SK-N-SH treated with all-trans-retinoic acid at 6 μM for 48 hours (cell line): ENCODE measurements at regions not wholly inside any gene's neighbourhood (a gene's known extent, or its start where the extent isn't known, plus 50 kb on each side); places are given as distances from the start of the nearest gene placed in this dataset.
"Not testable (repeated sequence)": the region's sequence is repeated elsewhere in the genome, so short reads cannot be mapped to it uniquely, and the experiment has no call there.

ENCODE experiments used
- ATAC-seq: fragments of 200-7000 bp; cut with Tn5 transposase; 3 replicates; pipeline ENCODE4 v1.9.1; 2020; ENCODE audit warnings: mild to moderate bottlenecking, moderate library complexity
- ARNTL ChIP-seq: fragments of 450-650 bp; formaldehyde crosslinking; IDR thresholded peaks from 2 replicates; pipeline ENCODE4 v1.5.0; 2020; ENCODE audit warnings: low read depth, mild to moderate bottlenecking, moderate library complexity, borderline replicate concordance
- BACH2 ChIP-seq: fragments of 250-450 bp; sonication (Bioruptor Pico); IDR thresholded peaks from 2 replicates; pipeline ENCODE4 v1.9.0; 2021; ENCODE audit warnings: mild to moderate bottlenecking, borderline replicate concordance
- CSDC2 ChIP-seq: fragments of 250-450 bp; sonication (Bioruptor Pico); IDR thresholded peaks from 2 replicates; pipeline ENCODE4 v1.5.0; 2020; ENCODE audit warnings: mild to moderate bottlenecking, moderate library complexity
- CSRNP3 ChIP-seq: fragments of 250-450 bp; sonication (Bioruptor Pico); IDR thresholded peaks from 2 replicates; pipeline ENCODE4 v1.5.1; 2021; ENCODE audit warnings: mild to moderate bottlenecking, moderate library complexity
- ESRRG ChIP-seq: fragments of 250-450 bp; sonication (Bioruptor Pico); IDR thresholded peaks from 2 replicates; pipeline ENCODE4 v1.6.1; 2021; ENCODE audit warnings: mild to moderate bottlenecking
- GLIS3 ChIP-seq: fragments of 250-450 bp; sonication (Bioruptor Pico); IDR thresholded peaks from 2 replicates; pipeline ENCODE4 v1.5.0; 2020; ENCODE audit warnings: mild to moderate bottlenecking, moderate library complexity
- OSR1 ChIP-seq: fragments of 250-450 bp; sonication (Bioruptor Pico); IDR thresholded peaks from 2 replicates; pipeline ENCODE4 v1.8.0; 2022; ENCODE audit warnings: moderate library complexity, mild to moderate bottlenecking, inconsistent platforms
- PATZ1 ChIP-seq: fragments of 250-450 bp; sonication (Bioruptor Pico); IDR thresholded peaks from 2 replicates; pipeline ENCODE4 v1.8.0; 2020; ENCODE audit warnings: mild to moderate bottlenecking, moderate library complexity, borderline replicate concordance
- POU6F1 ChIP-seq: fragments of 250-450 bp; sonication (Bioruptor Pico); IDR thresholded peaks from 2 replicates; pipeline ENCODE4 v1.8.0; 2021; ENCODE audit warnings: low read depth, mild to moderate bottlenecking, moderate library complexity, borderline replicate concordance
- PPARA ChIP-seq: fragments of 250-450 bp; sonication (Bioruptor Pico); IDR thresholded peaks from 2 replicates; pipeline ENCODE4 v1.5.0; 2020; ENCODE audit warnings: mild to moderate bottlenecking, borderline replicate concordance
- RARB ChIP-seq: fragments of 250-450 bp; sonication (Bioruptor Pico); IDR thresholded peaks from 2 replicates; pipeline ENCODE4 v1.8.0; 2021; ENCODE audit warnings: mild to moderate bottlenecking, moderate library complexity
- SNAI2 ChIP-seq: fragments of 250-450 bp; sonication (Bioruptor Pico); IDR thresholded peaks from 2 replicates; pipeline ENCODE4 v1.5.0; 2020; ENCODE audit warnings: mild to moderate bottlenecking, moderate library complexity
- TCF4 ChIP-seq: fragments of 250-450 bp; sonication (Bioruptor Pico); IDR thresholded peaks from 2 replicates; pipeline ENCODE4 v1.8.0; 2021; ENCODE audit warnings: mild to moderate bottlenecking, moderate library complexity, borderline replicate concordance
- TOX ChIP-seq: fragments of 250-450 bp; sonication (Bioruptor Pico); IDR thresholded peaks from 2 replicates; pipeline ENCODE4 v1.8.0; 2021; ENCODE audit warnings: mild to moderate bottlenecking, moderate library complexity, borderline replicate concordance
- TSHZ2 ChIP-seq: fragments of 250-450 bp; sonication (Bioruptor Pico); IDR thresholded peaks from 2 replicates; pipeline ENCODE4 v1.5.0; 2020; ENCODE audit warnings: mild to moderate bottlenecking, moderate library complexity
- ZC3H10 ChIP-seq: fragments of 250-450 bp; sonication (Bioruptor Pico); IDR thresholded peaks from 2 replicates; pipeline ENCODE4 v1.5.1; 2021; ENCODE audit warnings: mild to moderate bottlenecking, moderate library complexity
- ZFP3 ChIP-seq: fragments of 250-450 bp; sonication (Bioruptor Pico); IDR thresholded peaks from 2 replicates; pipeline ENCODE4 v1.5.0; 2020; ENCODE audit warnings: mild to moderate bottlenecking, moderate library complexity
- ZFP30 ChIP-seq: fragments of 450-650 bp; formaldehyde crosslinking; IDR thresholded peaks from 2 replicates; pipeline ENCODE4 v1.5.0; 2022; ENCODE audit warnings: mild to moderate bottlenecking, moderate library complexity
- ZNF70 ChIP-seq: fragments of 450-650 bp; formaldehyde crosslinking; IDR thresholded peaks from 2 replicates; pipeline ENCODE4 v1.5.0; 2020; ENCODE audit warnings: mild to moderate bottlenecking, moderate library complexity
- ZNF8 ChIP-seq: fragments of 450-650 bp; formaldehyde crosslinking; IDR thresholded peaks from 2 replicates; pipeline ENCODE4 v1.5.0; 2020; ENCODE audit warnings: mild to moderate bottlenecking, moderate library complexity

GRCh38 chr1:148309940-148310500 is 157.9 kb upstream of the NBPF11 start:
- no peak for ATAC-seq
- TF ChIP-seq ZC3H10 (CRISPR knock-in tag) (no peak), TCF4 (CRISPR knock-in tag) (no peak), OSR1 (CRISPR knock-in tag) (no peak), CSRNP3 (CRISPR knock-in tag) (no peak), TOX (CRISPR knock-in tag) (no peak), CSDC2 (CRISPR knock-in tag) (no peak), ZNF70 (CRISPR knock-in tag) (no peak), PPARA (CRISPR knock-in tag) (no peak), POU6F1 (CRISPR knock-in tag) (no peak), PATZ1 (CRISPR knock-in tag) (no peak), BACH2 (no peak), ESRRG (CRISPR knock-in tag) (no peak), ZFP30 (no peak)

- no peak for TF ChIP-seq OSR1 (CRISPR knock-in tag)
- TF ChIP-seq RARB (CRISPR knock-in tag), result no peak
- no peak for TF ChIP-seq ZNF8 (CRISPR knock-in tag)
- TF ChIP-seq PPARA (CRISPR knock-in tag), result no peak
- no peak for TF ChIP-seq TCF4 (CRISPR knock-in tag)
- no peak for TF ChIP-seq SNAI2 (CRISPR knock-in tag)
- no peak for TF ChIP-seq TSHZ2
- TF ChIP-seq GLIS3 (CRISPR knock-in tag), result no peak
- no peak for ATAC-seq
Observed at GRCh38 chr1:148308832-148309458, 156.9 kb upstream of the NBPF11 start.

- ATAC-seq, result no peak
- TF ChIP-seq ARNTL (CRISPR knock-in tag), result no peak
- no peak for TF ChIP-seq ZFP3 (CRISPR knock-in tag)
- no peak for TF ChIP-seq ZC3H10 (CRISPR knock-in tag)
- no peak for TF ChIP-seq PPARA (CRISPR knock-in tag)
- no peak for TF ChIP-seq ESRRG (CRISPR knock-in tag)
- TF ChIP-seq CSDC2 (CRISPR knock-in tag), result no peak
Observed at GRCh38 chr1:148307583-148308185, 155.6 kb upstream of the NBPF11 start.

- not testable (repeated sequence) for ATAC-seq
Observed at GRCh38 chr1:148304935-148305334, 152.9 kb upstream of the NBPF11 start.

GRCh38 chr1:148302586-148303364 is 150.7 kb upstream of the NBPF11 start:
- ATAC-seq, result peak; percentile 90

GRCh38 chr1:148297852-148298251 is 145.8 kb upstream of the NBPF11 start:
- not testable (repeated sequence) for ATAC-seq
